ENCODE measurements at regions not wholly inside any gene's neighbourhood (a gene's known extent, or its start where the extent isn't known, plus 50 kb on each side); places are given as distances from the start of the nearest gene placed in this dataset.

DNA sequence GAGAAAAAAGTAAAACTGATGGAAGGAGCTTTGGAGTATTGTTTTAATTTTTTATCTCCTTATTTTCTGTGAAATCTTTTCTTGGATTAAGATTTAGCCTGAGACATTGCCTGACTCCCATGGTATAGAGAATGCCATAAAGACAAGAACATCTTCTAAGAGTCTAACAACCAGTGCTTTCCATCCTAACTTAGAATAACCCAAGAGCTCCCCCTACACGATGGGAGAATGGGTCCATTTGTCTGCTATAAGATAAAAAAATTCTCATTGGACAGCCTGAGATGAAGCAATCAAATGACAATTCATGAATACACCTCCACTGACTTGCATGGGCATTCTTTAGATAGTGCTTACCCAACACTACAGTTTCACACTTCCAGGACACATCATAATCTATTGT, 478.1 kb downstream of the TTLL7 start:
- no peaks in the 10 kb centered on the region for H3K36me3 ChIP-seq (ENCODE audit: insufficient read depth, low read depth, low read length)
- H3K9me3 ChIP-seq (ENCODE audit: insufficient read depth, low read depth, low read length), result no peaks in the 10 kb centered on the region
- no peaks in the 10 kb centered on the region for H3K4me1 ChIP-seq (ENCODE audit: insufficient read depth, low read length)
- no peak overlapping the region for H3K9ac ChIP-seq (ENCODE audit: low read depth, low read length)
- H3K27ac ChIP-seq (ENCODE audit: low read length), result no peak overlapping the region
- H3K4me3 ChIP-seq (ENCODE audit: low read length), result no peak overlapping the region
- no peaks in the 10 kb centered on the region for H3K27me3 ChIP-seq (ENCODE audit: insufficient read depth, low read length)

GRCh38 chr1:83516369-83516768, 482.6 kb downstream of the TTLL7 start:
- no peaks in the 10 kb centered on the region for H3K27me3 ChIP-seq (ENCODE audit: insufficient read depth, low read length)
- no peak overlapping the region for H3K27ac ChIP-seq (ENCODE audit: low read length)
- H3K9ac ChIP-seq (ENCODE audit: low read depth, low read length), result no peak overlapping the region
- H3K4me1 ChIP-seq (ENCODE audit: insufficient read depth, low read length), result no peaks in the 10 kb centered on the region
- no peaks in the 10 kb centered on the region for H3K9me3 ChIP-seq (ENCODE audit: insufficient read depth, low read depth, low read length)
- H3K36me3 ChIP-seq (ENCODE audit: insufficient read depth, low read depth, low read length), result no peaks in the 10 kb centered on the region
- no peak overlapping the region for H3K4me3 ChIP-seq (ENCODE audit: low read length)

- Histone ChIP-seq H3K27ac (ENCODE audit: low read length) (no peak overlapping the region), H3K9me3 (ENCODE audit: insufficient read depth, low read depth, low read length) (no peaks in the 10 kb centered on the region), H3K9ac (ENCODE audit: low read depth, low read length) (no peak overlapping the region), H3K27me3 (ENCODE audit: insufficient read depth, low read length) (no peaks in the 10 kb centered on the region), H3K4me3 (ENCODE audit: low read length) (no peak overlapping the region), H3K36me3 (ENCODE audit: insufficient read depth, low read depth, low read length) (no peaks in the 10 kb centered on the region), H3K4me1 (ENCODE audit: insufficient read depth, low read length) (no peaks in the 10 kb centered on the region)
Measured at GRCh38 chr1:83515578-83516154, 483.3 kb downstream of the TTLL7 start.

DNA sequence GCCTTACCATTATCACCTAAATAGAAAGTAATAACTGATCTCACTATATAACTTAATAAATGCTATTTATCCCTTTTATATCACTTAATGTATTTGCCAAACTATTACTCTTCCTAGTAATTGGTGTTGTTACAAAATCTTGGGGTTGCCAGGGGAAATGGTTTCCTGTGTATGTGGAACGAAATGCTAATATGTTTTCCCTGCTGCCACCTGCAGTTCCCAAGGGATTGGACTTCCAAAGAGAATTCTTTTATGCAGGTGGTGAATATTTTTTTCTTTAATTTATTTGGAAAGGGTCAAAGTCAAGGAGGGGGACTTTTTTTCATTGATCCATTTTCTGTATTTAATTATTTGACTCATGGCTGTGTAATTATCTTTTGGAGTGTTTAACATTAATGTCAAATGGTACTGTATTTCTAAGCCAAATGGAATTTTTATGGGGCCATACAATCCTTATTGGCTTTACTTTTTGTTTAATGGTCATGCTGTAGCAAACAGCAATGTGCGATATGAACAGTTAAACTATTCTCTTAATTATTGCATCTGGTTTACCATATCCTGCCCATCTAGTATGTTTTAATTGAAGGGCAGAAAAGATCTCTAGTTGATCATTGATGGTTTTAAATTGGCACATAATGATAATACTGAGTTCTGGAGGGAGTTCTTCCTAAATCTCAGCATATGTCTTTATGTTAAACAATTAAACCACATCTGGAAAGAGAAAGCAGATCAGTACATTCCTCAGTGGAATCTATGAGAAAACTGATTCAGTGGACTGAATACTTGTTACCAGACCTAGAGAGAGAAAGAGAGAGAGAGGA, 486.3 kb downstream of the TTLL7 start:
- no peaks in the 10 kb centered on the region for H3K27me3 ChIP-seq (ENCODE audit: insufficient read depth, low read length)
- H3K4me3 ChIP-seq (ENCODE audit: low read length), result no peak overlapping the region
- no peaks in the 10 kb centered on the region for H3K4me1 ChIP-seq (ENCODE audit: insufficient read depth, low read length)
- H3K36me3 ChIP-seq (ENCODE audit: insufficient read depth, low read depth, low read length), result no peaks in the 10 kb centered on the region
- no peak overlapping the region for H3K9ac ChIP-seq (ENCODE audit: low read depth, low read length)
- no peak overlapping the region for H3K27ac ChIP-seq (ENCODE audit: low read length)
- no peaks in the 10 kb centered on the region for H3K9me3 ChIP-seq (ENCODE audit: insufficient read depth, low read depth, low read length)

DNA sequence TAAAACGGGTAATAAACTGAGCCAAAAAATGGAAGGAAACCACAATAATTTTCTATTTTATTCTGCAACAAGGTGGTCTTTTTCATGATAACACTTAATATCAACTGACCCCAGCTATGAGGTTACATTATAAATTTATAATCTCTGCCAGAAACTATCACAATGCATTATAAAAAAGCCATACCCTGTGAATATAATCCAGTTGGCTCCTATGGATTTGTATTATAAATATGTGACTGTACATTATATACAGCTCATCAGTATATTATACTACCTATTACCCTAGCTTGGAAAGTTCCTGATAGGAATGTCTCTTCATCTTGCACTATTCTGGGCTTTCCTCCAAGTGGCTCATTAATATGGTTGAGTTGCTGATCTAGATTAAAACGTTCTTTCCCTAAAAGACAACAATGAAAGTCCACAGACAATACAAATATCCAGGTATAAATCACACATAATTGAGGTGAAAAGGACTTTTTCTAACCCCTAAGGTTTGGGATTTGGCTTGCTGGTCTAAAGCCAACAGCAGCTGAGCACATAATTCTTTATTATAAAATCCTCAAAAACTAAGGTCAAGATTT, 487.7 kb downstream of the TTLL7 start:
- H3K9ac ChIP-seq (ENCODE audit: low read depth, low read length), result no peak overlapping the region
- no peaks in the 10 kb centered on the region for H3K9me3 ChIP-seq (ENCODE audit: insufficient read depth, low read depth, low read length)
- no peak overlapping the region for H3K27ac ChIP-seq (ENCODE audit: low read length)
- no peak overlapping the region for H3K4me3 ChIP-seq (ENCODE audit: low read length)
- no peaks in the 10 kb centered on the region for H3K4me1 ChIP-seq (ENCODE audit: insufficient read depth, low read length)
- H3K36me3 ChIP-seq (ENCODE audit: insufficient read depth, low read depth, low read length), result no peaks in the 10 kb centered on the region
- H3K27me3 ChIP-seq (ENCODE audit: insufficient read depth, low read length), result no peaks in the 10 kb centered on the region

DNA sequence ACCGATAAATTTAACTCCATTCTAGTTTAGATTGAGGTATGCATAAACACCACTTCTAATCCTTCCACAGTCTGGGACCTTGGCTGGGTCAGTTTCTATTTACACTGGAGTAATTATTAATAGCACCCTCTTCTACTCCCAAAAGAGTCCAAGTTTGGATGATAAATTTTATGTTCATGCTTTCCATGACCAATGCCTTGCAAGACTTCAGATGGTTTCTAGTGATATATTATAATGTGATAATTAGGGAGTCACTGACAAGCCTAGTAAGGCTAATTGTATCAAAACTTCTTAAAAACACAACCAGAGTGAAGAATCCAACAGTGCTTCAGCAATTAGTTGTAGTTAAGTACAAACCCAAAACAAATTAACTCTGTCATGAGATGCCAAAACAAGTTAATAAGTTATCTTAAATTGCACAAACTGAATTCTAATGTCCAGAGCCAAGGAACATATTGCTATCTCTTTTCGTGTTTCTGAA, 489.6 kb downstream of the TTLL7 start:
- H3K4me1 ChIP-seq (ENCODE audit: insufficient read depth, low read length), result no peaks in the 10 kb centered on the region
- H3K9ac ChIP-seq (ENCODE audit: low read depth, low read length), result no peak overlapping the region
- H3K9me3 ChIP-seq (ENCODE audit: insufficient read depth, low read depth, low read length), result no peaks in the 10 kb centered on the region
- H3K27ac ChIP-seq (ENCODE audit: low read length), result no peak overlapping the region
- no peak overlapping the region for H3K4me3 ChIP-seq (ENCODE audit: low read length)
- H3K27me3 ChIP-seq (ENCODE audit: insufficient read depth, low read length), result no peaks in the 10 kb centered on the region
- H3K36me3 ChIP-seq (ENCODE audit: insufficient read depth, low read depth, low read length), result no peaks in the 10 kb centered on the region

DNA sequence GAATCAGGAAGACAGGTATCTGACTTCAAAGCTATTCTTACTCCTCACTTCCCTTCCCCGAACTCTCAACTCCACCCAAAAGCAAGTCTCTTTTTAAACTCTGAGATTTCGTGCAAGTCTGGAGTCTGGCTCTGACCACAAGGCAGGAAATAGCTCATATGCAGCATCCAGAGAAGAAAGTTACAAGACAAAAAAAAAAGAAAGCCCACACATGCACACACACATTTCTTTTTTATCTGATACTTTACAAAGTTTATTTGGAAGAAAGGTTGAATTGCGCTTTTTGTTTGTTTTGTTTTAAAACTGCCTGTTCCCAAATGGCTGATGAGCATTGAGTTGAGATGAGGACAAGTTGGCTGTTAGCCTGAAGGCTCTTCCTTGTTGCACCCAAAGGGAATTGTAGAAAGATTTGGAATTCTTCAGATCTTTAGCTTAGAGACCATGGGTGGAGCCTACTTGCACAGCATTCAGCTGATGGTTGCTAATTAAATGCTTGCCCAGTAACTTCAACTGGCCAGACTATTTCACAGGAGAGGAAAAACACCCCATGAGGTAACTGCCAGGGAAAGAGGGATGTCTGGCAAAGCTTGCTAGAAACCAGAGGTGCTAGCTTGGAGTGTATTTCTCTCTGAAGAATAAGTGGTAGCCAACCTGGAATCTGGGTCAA, 490.3 kb downstream of the TTLL7 start:
- Histone ChIP-seq H3K4me3 (ENCODE audit: low read length) (no peak overlapping the region), H3K27me3 (ENCODE audit: insufficient read depth, low read length) (no peaks in the 10 kb centered on the region), H3K36me3 (ENCODE audit: insufficient read depth, low read depth, low read length) (no peaks in the 10 kb centered on the region), H3K27ac (ENCODE audit: low read length) (no peak overlapping the region), H3K4me1 (ENCODE audit: insufficient read depth, low read length) (no peaks in the 10 kb centered on the region), H3K9me3 (ENCODE audit: insufficient read depth, low read depth, low read length) (no peaks in the 10 kb centered on the region), H3K9ac (ENCODE audit: low read depth, low read length) (no peak overlapping the region)

DNA sequence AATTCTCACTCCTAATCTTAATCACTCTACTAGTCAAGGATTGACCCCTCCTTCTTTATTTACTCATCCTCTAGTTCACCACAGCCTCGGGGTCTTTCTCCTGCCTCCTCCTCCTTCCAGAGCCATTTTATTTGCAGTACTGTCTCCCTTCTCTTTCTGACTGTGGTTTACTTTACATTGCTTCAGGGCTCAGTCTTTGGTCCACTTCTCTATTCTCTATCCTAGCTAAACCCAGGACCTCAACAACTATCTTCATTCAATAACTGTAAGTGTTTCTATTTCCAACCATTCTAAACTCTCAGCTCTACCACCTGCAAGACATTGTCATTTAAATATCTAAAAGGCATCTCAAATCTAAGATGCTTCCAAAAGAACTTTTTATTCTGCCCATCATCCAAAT, 493.8 kb downstream of the TTLL7 start:
- Histone ChIP-seq H3K27me3 (ENCODE audit: insufficient read depth, low read length) (no peaks in the 10 kb centered on the region), H3K4me1 (ENCODE audit: insufficient read depth, low read length) (no peaks in the 10 kb centered on the region), H3K9me3 (ENCODE audit: insufficient read depth, low read depth, low read length) (no peaks in the 10 kb centered on the region), H3K4me3 (ENCODE audit: low read length) (no peak overlapping the region), H3K36me3 (ENCODE audit: insufficient read depth, low read depth, low read length) (no peaks in the 10 kb centered on the region), H3K9ac (ENCODE audit: low read depth, low read length) (no peak overlapping the region), H3K27ac (ENCODE audit: low read length) (no peak overlapping the region)

- no peak overlapping the region for H3K27ac ChIP-seq (ENCODE audit: low read length)
- no peak overlapping the region for H3K4me3 ChIP-seq (ENCODE audit: low read length)
- no peaks in the 10 kb centered on the region for H3K36me3 ChIP-seq (ENCODE audit: insufficient read depth, low read depth, low read length)
- no peaks in the 10 kb centered on the region for H3K9me3 ChIP-seq (ENCODE audit: insufficient read depth, low read depth, low read length)
- no peak overlapping the region for H3K9ac ChIP-seq (ENCODE audit: low read depth, low read length)
- no peaks in the 10 kb centered on the region for H3K27me3 ChIP-seq (ENCODE audit: insufficient read depth, low read length)
- no peaks in the 10 kb centered on the region for H3K4me1 ChIP-seq (ENCODE audit: insufficient read depth, low read length)
Measured at GRCh38 chr1:83503153-83503552, 495.8 kb downstream of the TTLL7 start.

DNA sequence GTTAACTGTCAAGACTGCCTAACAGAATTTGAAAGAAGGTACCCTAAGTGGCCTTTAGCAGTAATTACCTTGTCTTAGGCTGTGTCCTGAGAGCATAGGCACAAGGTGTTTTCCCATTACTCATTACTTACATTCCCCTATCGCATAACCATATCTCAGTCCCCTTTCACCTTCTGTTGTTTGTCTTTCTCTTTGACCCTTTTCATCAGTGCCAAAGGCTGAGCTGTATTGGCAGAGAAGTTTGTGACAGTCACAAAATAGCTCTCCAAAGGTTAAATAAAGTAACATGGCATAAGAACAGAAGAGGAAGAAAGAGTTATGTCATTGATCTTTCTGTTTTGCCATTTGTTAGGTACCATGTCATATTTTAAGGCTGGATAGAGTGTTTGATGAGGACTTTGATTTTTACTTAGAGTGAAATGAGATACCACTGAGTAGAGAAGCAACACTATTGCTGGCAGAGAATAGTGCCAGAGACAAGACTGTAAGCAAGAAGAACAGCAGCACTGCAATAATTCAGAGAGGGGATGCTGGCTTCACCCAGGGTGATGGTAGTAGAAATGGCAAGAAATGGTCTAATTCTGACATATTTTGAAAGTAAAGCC, 497.8 kb downstream of the TTLL7 start:
- no peaks in the 10 kb centered on the region for H3K9me3 ChIP-seq (ENCODE audit: insufficient read depth, low read depth, low read length)
- no peak overlapping the region for H3K27ac ChIP-seq (ENCODE audit: low read length)
- H3K4me1 ChIP-seq (ENCODE audit: insufficient read depth, low read length), result no peaks in the 10 kb centered on the region
- H3K9ac ChIP-seq (ENCODE audit: low read depth, low read length), result no peak overlapping the region
- no peak overlapping the region for H3K4me3 ChIP-seq (ENCODE audit: low read length)
- H3K36me3 ChIP-seq (ENCODE audit: insufficient read depth, low read depth, low read length), result no peaks in the 10 kb centered on the region
- H3K27me3 ChIP-seq (ENCODE audit: insufficient read depth, low read length), result no peaks in the 10 kb centered on the region

DNA sequence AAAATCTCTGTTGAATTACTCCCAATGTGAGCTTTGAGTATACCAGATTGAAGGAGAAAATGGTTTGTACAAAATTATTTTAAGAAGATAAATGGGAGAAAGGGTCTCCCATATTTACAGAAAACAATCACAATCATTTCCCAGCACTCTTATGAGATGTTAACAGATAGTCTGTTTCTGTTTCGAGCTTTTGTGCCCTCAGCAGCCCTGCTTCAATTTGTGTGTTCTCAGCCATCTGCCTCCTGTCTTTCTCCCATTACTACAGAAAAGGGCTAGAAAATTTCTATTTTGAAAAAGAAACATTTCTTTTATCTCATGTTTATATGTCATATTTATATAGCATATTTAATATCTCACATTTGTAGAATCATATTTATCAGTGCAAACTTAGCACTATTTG, 498.4 kb downstream of the TTLL7 start:
- no peaks in the 10 kb centered on the region for H3K36me3 ChIP-seq (ENCODE audit: insufficient read depth, low read depth, low read length)
- no peaks in the 10 kb centered on the region for H3K4me1 ChIP-seq (ENCODE audit: insufficient read depth, low read length)
- H3K4me3 ChIP-seq (ENCODE audit: low read length), result no peak overlapping the region
- H3K9ac ChIP-seq (ENCODE audit: low read depth, low read length), result no peak overlapping the region
- no peaks in the 10 kb centered on the region for H3K9me3 ChIP-seq (ENCODE audit: insufficient read depth, low read depth, low read length)
- no peak overlapping the region for H3K27ac ChIP-seq (ENCODE audit: low read length)
- H3K27me3 ChIP-seq (ENCODE audit: insufficient read depth, low read length), result no peaks in the 10 kb centered on the region
